HG03469 (cell line): ENCODE measurements at regions not wholly inside any gene's neighbourhood (a gene's known extent, or its start where the extent isn't known, plus 50 kb on each side); places are given as distances from the start of the nearest gene placed in this dataset.

Experiments used
- ATAC-seq: cut with Tn5 transposase; IDR thresholded peaks from one replicate; pipeline ENCODE4 v1.9.1; 2021; ENCODE audit warnings: mild to moderate bottlenecking, moderate library complexity, moderate number of reproducible peaks; ENCODE audit not compliant: unreplicated experiment

DNA sequence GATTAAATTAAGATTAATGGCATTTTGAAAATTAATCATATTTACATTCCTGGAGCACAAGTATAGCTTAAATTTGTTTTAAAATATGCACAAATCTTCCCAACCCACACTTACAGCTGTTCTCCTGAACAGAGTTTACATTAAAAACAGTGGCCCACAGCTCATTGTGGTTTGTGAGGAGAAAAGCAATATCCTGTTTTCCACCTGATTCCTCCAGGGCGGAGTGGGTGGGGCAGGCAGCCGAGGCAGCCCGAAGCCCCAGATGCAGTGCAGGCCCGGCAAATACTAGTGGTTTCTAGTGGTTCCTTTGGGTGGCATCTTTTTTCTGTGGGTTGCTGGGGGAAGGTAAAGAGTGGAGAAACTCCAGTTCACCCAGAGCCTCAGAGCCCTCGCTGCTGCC, 280.8 kb downstream of the ARHGAP12 start:
- ATAC-seq = no peak

DNA sequence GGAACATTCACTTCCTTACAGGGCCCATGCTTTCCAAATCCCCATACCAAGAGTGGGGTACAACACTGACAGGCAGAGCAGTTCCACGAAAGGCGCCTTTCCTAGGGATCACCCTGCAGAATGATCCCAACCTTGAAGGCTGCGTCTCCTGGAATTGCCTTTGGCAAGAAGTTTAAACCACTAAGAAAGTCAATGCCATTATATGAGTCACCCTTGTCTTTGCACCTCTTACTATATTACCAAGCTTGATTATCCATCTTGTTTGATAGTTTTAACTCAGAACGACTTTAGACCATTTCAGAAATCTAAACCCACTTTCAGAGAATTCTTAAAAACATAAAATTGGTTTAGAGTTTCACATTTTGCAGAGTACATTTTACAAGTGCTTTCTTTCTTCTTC, 282.1 kb downstream of the ARHGAP12 start:
- ATAC-seq = no peak

DNA sequence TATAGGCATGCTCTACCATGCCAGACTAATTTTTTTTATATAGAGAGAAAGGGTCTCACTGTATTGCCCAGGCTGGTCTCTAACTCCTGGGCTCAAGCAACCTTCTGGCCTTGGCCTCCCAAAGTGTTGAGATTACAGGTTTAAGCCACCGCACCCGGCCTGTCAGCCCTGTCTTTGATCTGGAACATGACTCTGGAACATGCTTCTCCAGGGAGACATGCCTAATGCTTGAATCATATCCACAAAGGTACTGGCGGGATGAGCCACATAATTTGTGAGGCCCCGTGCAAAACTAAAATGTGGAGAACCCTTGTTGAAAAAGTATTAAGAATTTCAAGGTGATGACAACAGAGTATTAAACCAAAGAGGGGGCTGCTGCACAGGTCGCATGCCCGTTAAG, 282.8 kb downstream of the ARHGAP12 start:
- no peak for ATAC-seq

DNA sequence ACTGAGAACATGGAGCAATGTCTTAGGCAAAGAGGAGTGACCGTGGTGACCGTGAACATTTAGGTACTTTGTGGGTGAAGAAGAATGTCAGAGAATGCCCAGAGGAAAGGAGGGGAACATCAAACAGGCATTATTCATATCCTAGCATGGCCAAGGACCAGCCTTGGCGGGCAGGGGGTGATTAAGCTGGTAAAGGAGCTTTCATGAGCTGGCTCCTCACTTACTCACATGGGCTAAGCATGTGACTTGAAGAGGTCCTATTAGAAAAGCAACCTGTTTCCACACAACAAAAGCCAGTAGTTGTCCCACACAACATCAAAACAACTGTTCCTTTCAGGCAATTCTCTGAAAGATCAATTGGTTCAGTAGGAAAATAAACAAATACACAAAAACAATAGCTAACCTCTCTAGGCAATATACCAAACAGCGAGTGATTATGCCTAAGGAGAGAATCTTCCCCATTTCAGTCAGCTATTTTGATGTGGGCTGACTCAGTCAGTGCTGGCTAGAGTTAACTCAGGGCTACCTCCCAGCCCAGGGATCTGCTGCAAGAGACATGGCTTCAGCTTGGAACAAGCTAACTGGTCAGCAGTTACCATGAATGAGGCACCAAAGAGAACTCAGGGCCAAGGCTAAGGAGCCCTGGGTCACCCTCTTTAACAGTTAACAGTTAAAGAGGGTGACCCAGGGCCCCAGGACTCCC, 283.5 kb downstream of the ARHGAP12 start:
- no peak for ATAC-seq

DNA sequence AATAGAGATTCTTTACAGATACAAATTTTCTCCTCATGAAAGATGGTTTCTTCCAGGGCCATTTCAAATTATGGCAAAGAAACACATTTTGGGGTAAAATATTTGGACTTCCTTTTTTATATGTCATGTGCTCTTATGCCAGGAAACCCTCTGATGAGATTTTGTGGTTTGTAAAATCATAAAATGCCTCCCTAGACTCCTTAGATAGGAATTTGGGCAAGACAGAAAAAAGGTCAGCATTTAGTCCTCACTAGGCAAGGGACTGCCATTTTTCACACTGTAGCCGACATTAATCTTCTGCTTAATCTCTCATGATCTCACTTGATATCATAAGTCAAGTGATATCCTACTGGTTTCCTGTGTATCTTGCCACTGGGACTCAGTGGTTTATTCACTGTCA, 286.4 kb downstream of the ARHGAP12 start:
- ATAC-seq = no peak

DNA sequence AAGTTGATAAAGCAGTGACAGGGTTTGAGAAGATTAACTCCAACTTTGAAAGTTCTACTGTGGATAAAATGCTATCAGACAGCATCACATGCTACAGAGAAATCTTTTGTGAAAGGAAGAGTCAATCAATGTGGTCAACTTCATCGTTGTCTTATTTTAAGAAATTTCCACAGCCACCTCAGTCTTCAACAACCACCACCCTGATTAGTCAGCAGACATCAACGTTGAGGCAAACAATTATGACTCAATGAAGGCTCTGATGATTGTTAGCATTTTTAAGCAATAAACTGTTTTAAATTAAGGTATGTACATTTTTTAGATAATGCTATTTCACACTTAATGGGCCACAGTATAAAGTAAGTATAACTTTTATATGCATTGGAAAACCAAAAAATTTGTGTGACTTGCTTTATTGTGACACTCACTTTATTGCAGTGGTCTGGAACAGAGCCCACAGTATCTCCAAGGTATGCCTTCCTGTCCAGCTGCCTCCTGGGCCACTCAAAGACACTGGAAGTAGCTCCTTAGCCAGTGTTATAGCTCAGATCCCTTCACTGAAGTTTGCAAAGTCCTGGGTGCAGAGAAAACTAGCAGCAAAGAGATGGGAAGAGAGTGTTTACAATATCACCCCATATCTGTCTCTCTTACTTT, 293.1 kb downstream of the ARHGAP12 start:
- ATAC-seq = no peak

DNA sequence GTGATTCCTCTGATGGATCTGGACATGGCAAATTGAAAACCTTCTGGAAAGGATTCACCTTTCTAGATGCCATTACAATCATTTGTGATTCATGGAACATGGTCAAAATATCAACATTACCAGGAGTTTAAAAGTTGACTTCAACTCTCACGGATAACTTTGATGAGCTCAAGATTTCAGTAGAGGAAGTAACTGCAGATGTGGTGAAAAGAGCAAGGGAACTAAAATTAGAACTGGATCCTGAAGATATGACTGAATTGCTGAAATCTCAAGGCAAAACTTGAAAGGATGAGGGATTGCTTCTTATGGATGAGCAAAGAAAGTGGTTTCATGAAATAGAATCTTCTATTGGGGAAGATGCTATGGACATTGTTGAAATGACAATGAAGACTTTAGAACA, 293.6 kb downstream of the ARHGAP12 start:
- no peak for ATAC-seq

DNA sequence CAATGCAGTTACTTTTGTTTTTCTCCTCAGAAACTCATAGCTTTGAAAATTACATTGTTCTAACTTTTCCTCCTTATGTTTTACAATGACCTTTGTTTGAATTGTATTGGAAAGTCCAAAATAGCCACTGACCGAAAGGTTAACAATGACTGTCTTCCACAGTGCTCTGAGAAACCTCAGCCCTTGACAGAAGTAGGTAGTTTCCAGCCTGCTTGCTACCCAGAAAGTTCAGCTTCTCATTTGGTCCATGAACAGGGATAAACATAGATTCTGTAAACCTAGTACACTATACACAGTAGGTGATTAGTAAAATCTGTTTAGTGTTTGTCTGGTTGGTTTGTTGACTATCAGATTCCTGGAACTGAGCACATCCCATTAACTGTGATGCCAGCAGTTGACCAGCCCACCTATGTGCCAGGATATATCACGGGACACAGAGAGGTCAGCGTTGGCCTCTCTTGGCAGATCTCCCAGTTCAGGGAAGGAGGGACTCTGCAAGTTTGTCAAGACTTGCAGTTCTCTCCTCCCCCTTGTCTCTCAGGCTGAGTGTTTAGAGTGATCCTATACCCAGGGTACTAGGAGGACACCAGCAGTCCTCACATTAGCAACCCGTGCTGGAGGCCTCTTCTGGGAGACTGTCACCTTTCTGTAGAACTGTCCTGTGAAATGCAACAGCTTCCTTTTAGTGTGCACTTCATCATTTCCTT, 297.6 kb downstream of the ARHGAP12 start:
- ATAC-seq = no peak

DNA sequence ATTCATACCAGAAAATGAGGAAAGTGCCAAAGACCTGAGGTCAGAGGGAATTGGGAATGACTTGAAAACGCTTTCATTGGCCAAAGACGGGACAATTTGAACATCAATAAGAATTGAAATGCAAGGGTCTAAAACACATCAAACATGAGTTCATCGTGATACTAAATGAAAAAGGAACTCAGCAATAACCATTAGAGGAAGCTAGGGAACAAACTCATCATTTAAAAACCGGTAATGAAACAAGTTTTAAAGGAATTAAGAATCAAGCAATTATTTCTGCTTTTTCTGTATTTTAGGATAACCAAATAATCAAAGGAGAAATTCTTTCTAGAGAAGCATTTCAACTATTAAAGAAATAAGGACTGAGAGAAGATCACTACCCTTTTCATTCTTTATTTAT, 303.1 kb downstream of the ARHGAP12 start:
- no peak for ATAC-seq

DNA sequence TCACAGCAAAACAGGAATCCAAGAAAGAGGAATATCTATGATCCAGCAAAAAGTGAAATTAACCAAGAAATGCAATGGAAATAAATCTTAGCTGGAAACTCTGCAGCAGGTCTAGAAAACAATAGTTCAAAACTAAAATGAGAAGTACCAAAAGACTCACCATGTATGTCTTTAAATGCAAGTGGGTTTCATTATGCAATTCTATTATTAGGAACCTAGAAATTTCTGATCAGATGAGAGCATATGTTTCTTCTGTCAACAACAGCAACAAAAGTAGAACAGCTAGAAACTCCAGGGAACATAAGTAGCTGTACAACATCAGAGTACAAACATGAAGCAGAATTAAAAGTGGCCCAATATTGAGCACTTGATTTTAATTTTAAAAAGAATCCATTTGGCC, 304.0 kb downstream of the ARHGAP12 start:
- no peak for ATAC-seq

DNA sequence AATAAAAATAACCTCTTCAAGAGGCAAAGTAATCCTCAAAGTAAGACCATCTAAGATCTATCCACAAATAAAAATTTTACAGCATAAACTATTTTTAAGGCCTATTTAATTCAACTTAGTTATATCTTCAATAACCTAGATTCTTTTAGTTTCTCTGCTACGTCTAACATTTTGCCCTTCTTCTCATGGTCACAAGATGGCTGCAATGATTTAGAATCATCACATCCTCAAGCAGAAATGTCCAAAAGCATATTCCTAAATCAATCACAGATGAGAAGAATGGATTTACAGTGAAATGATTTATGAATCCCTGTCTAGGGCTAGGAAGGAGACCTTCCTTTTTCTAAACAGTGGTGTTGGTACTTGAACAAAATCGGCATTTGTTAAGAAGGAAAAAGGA, 304.7 kb downstream of the ARHGAP12 start:
- ATAC-seq = no peak

DNA sequence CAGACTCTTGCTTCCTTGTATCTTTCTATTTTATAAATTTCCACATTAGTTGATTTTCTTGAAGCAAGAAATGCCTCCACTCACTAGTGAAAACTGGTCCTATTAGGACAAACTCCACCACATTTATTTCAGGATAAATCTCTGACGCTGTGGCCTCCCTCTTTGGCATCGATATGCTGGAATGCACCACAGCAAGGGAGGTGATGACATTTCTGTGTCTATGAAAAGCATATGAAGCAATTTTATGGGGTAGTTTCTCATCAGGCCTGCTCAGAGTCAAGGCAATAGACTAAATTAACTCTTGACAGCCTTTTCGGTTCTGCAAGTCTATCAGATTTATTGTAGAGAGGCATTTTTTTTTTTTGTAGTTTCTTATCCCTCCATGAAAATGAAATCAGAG, 304.4 kb downstream of the ZEB1 start:
- ATAC-seq = no peak

DNA sequence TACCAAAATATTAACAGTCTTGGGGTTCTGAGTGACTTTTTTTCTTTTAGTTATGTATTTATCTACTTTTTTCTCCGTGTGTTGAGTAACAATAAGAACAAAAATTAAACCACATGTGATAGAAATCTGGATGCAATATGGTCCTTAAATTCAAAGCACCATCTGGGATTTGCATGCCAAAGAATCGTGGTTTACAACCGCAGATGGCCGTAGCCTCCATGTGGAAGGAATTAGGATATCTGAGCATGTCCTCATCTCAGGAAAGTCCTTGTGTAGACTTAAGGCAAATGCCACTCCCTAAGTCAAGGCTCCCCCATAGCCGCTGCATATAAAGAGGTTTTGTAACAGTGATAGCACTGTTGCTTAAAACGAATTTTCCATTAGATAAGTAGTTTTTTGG, 304.0 kb downstream of the ZEB1 start:
- ATAC-seq = no peak

DNA sequence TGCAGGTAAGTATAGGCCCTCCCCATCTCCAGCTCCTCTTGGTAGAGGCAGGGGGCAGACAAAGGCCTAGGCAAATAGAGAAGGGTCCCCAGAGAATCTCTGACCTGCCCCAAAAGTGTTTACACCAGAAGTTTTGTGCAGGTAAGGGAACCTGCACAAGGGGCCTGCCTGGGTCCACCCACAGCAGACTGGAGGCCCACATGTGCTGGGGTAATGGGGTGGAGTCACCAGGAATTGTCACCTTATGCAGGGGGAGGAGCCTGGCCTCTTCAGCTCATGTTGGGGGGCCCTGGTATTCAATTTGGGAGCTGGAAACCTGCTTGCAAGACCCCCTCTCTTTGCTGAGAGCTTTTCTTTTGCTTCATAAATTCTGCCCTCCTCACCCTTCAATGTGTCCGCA, 302.7 kb downstream of the ZEB1 start:
- no peak for ATAC-seq

DNA sequence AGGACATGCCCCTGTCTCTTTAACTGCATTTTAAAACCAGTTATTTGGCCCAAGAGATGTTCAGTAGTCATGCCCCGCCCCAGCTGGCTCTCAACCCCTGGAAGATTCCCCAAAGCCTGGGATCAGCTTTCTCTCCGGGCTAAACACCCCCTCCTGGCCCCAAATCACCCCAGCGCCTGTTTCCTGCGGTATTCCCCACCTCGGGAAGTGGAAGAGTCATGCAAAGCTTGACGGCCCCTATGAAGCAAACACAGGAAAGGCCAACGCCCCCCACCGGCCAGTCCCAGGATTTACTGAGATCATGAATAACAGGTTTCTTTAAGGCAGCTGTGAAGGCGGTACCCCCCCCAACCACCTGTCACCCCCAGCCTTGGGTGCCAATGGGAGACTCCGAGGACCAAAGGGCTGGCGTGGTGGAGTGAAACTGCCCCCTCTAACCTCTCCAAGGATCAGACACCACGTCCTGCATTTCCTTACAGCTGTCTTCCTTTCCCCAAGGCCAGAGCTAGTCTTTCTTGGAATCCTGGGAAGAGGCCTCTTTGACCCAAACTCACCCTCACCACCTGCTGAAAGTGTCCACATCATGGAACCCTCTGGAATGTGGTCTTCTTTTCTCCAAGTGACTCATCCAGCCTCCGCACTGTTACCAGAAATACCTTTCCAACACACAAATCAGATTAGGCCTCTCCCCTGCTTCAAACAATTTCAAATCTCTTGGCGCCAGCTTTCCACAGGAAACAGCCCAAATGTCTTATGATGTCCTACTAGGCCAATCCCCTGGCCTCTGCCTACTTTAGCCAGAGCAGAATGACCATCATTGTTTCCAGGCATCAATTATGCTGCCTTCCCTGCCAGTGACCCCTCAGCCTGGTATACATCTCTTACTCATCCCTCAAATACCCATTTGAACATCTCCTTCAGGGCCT, 301.5 kb downstream of the ZEB1 start:
- ATAC-seq = no peak

DNA sequence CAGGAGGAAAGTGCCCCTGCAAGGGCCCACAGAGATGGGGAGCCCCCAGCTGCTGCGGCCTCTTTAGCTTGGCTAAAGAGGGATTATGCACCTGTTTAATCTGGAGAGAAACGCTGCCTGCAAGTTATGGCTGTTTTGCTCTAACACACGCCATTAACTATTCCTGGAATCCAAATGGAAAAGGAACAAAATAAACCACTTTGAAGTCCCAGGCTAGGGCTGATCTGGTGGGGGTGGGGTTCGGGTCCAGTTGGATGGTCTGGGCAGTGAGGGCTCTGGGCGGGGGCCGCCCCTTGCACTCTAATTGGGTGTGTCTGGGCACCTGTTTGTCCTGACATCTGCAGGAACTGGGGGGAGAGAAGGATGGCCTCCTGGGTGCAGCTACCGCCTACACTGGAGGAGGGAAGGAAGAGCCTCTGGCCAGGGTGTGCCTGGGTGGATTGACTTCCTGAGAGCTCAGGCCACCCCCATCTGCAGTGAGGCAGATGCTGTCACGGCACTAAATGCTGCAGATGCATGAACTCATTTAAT, 300.6 kb downstream of the ZEB1 start:
- no peak for ATAC-seq

DNA sequence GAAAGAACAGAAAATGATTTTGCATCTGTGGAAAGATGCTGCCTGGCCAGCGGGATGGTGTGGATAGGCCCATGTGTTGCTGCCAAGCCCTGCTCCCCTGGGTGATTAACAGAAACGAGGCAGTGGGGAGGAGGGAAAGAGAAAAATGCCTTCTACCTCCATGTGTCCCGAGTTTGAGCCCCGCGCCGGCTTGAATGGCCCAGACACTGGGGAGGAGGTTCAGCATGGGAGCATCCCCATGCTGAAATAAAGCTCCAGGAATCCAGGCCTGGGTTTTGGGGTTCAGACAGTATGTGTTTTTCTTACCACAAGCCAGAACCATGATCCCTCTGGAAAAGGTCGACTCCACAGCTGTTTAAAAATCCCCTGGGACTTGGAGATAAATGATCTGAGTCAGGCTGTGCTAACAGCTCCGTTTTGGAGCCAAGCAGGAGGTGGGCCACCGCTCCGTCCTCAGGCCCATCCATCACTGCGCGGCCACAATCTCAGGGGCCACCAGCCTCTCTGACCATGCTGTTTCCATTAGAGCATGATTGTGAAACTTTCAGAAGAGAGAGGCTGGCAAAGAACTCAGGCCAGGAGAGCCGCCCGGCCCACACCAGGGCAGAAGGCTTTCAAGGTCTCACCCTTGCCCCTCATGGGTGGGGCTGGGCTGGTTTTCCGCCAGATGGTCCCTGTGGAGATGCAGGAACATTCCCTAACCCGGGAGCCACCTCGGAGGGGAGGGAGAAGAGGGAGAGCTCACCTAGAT, 299.7 kb downstream of the ZEB1 start:
- ATAC-seq = no peak

DNA sequence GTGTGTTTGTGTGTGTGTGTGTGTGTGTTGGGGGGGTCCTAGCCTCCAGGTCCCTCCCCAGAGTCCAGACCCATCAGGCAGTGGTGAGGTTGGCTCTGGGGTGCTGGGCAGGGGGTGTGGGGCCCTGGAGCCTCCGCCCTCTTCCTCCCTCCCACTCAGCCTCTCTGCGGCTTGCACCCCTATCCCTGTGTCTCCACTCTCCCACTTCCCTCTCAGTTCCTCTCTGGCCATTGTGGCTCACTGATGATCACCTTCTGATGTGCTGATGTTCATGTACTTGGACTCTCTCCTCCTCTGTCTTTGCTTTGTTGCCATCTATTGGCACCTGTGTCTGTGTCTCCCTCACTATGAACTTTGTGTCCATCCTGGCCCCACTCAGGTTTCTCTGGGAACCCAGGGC, 298.7 kb downstream of the ZEB1 start:
- ATAC-seq = no peak

DNA sequence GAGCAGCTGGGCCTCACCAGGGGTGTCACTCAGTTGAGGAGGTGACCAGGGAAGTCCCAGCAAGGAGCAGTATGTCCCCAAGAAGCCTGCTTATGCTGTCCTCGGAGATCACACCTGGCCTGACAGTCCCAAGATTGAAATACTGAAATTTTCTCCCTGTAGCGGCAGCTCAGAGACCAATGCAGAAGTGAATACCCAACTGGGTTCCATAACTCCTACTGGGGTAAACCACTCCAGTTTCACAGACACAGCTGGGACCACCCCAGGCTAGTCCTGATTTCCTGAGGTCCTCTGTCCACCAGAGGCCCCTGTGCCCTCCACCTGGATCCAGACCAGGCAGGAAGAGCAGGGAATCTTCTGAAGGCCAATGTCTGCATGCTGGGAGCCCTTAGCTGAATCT, 298.1 kb downstream of the ZEB1 start:
- no peak for ATAC-seq

DNA sequence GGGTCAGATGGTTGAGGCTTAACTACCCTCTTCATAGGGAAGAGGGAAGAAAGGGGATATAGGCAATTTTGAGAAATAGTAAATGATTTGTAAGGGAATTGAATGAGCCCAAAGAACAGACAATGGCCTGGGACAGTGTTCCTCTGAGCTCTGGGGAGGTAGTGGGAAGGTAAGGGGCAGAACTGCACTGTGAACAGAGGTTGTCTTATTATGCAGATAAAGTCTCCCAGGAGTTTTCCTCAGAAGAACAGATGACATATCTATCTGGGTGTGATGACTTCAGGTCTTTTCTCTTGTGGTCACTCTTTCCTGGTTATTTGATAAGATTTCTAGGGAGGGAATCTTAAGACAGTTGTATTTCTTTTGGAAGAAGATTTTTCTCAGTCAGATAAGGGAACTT, 296.1 kb downstream of the ZEB1 start:
- no peak for ATAC-seq
